Stimulated activated CD4-positive, alpha-beta T cell treated with anti-CD3 and anti-CD28 coated beads, TNF-alpha, amount 100 ng/mL, for 48 hours (primary cell): ENCODE measurements at regions not wholly inside any gene's neighbourhood (a gene's known extent, or its start where the extent isn't known, plus 50 kb on each side); places are given as distances from the start of the nearest gene placed in this dataset.

Source experiments
- DNase-seq, 3 donors: peaks; one replicate each; pipeline ENCODE4 v3.0.0-alpha.2; 2020; ENCODE audit warnings: low read depth in 3 of 3

DNA sequence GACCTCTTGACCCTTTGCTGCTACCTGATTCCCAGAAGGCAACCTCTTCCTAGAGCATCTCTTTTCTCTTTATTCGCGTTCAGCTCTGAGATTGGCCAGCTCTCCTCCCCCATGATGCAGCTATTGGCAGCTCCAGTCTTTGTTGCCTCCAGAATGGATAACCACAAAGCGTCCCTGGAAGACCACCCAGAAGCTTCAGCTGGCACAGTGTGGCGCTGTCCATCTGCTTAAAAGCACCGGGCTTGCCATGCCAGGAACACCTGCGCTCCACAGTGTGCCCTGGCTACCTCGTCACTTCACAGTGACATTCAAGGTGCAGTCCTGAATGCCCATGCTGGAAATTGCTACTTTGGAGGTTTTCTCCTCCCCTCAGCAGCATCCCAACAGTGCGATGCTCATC lies 353.9 kb downstream of the LMO4 start:
- DNase-seq, result no peak

DNA sequence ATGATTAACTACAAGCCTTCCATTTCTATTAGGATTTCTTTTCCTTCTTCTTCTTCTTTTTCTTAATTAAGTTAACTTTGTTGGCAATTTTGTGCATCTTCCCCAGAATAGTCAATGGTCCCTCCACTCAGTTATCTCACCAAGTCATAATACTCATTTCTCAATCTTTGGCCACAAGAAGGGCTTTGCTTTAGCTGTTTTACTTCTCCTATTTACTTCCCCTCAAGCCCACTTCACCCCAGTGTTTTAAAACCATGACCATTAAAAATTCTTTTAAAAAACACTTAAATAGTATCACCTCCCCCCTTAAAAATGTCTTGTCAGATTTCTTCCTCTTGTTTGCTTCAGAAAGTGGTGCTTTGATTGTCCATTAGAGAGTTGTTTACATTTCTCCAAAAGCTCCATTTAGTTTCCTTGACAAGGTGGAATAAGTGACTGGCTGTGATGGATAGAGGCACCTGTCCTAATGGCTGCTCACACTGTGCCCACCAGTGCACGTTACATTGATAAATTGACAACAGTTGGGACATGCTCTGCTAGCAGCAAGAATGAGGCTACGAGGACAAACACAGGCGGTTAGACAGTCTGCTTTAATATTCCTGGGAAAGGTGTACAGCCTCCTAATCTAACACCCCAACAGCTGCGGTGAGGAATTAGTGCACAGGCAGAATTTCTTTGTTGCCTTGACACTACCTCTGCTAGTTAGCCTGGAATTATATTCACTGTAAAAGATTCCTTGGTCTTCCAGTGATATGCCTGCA lies 354.7 kb downstream of the LMO4 start:
- no peak for DNase-seq

DNA sequence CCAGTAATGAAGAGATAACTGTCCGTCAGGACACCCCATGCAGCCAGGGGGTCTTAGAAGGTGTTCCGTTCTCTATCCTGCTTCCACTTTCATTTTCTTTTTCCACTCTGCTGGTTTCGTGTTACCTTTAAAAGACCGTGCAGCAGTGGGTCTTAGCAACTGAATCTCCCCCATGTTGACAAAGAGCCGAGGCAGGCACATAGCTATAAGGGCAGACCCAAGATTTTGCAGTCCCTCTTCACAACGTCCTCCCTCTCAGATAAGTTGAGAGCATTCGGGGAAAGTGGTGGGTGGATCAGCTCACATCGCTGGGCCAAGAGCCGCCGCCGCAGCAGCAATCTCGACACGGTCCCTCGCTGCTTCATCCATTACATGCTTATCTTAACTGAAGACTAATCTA lies 355.5 kb downstream of the LMO4 start:
- no peak for DNase-seq

DNA sequence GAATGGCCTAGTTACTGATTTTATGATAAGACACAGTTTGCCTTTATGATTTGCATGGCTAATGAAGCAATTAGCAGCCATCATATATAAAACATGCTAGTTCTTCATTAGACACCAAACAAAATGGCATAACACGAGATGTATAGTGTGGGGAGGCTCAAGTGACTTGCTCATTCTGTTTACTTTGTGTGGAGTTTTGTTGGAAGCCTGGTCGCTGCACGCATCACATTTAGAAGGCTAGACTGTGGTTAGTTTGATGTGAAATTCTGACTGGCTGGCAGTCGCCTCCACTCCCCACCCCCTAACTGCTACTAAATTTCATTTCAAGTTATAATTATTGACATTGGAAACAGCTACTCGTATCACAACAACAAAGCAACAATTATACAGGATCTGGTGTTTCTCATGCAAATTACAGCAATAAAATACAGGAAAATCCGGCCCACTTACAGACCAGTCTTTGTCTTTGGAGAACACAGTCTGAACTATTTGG lies 356.1 kb downstream of the LMO4 start:
- DNase-seq, result no peak

DNA sequence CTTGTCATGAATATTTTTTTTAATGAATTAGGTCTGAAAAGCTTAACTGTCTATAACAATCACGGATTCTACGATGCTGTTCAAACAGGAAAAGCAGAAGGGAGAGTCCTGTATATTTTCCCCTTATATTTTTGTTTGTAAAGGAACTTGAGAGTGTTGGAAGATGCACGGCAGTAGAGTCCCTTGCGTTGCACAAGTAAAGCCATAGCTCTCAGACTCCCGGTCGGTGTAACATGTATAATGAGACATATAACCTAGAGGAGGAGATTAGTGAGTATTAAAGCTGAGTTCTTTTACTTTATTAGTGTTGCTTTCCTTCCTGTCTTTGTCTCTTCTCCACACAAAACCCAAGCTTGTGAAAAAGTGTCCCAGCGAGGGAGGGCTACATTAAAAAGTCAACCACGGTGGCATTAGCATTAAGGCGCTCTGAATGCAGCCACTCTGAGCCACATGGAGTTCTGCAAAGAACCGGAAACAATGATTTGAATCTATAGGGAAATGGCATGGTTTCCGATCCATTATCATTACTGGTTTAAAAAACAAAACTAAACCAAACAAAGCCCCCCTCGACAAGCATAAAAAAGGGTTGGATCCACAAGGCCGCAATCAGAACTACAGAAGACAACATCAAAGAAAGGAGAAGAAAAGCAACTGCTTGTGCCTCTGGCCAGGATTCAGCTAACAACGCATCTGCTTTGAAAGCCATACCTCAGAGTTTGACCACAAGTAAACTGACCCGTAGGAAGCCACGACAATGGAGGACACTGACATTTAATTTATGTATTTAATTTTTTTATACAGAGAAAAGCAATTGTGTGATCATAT lies 356.8 kb downstream of the LMO4 start:
- DNase-seq, result no peak

DNA sequence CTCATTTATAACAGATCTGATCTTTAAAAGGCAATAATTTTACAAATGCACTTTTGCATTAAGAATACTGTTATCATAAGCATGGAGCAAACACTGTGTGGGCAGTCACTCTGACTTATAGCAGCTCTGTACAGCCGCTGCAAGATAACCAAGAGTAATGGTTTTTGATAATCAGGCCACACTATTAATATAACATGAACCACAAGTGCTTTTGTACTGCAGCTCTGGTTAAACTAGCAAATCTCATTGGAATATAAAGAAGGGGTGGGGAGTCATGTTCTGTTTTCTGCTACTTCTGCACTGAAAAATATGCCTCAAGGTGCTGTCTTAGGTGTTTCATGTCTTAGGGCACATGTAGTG lies 357.4 kb downstream of the LMO4 start:
- DNase-seq, result no peak

DNA sequence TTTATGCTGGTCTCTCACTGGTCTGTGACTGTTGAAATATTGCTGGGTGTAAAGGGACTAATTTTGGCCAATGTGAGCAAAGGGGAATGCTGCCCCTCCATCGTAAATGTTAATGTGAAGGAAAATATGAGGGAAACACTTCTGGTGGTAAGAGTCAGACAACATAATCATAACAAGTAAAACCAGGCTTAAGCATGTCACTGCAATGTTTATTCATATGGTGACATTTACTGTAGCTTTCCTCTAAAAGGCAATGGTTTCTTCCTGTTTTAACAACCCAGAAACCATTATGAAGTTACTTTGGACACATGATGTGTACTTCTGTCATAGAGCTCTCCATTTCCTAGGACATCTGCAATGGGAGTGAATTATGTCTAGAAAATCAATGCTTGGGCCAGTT lies 358.0 kb downstream of the LMO4 start:
- no peak for DNase-seq

DNA sequence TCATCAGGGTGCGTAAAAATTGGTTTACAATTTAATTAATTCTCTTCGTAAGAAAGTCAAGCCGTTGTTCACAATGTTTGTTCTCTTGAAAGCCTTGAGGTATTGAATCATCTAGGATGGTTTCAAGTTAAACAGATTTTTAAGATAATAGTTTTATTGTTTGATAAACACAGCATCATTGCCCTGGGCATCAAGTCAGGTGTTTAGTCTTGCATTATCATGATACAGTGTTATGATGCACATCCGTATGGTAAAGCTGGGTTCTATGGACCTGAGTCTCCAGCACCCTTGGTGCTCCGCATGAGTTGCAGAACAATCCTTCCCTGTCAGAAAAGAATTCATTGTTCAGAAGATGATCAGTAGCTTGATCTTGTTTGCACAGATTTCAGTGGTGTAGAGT lies 359.5 kb downstream of the LMO4 start:
- DNase-seq, result no peak

DNA sequence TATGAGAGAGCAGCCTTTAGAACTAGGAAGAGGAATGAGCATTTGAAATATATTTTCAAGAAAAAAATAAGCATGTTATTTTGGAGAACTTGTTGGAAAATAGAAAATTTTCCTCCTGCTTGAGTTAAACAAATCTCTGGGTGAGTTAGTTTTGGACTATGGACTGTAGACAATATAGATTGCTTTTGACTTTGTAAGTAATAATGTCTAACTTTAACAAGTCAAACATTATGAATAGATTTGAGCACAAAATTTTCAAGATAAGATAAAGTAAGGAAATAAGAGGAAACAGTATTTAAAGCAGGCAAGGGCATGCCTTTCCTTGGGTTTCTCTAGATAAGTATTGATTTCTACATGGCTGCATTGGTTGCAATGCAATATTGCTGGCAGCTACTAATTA lies 360.8 kb downstream of the LMO4 start:
- no peak for DNase-seq

DNA sequence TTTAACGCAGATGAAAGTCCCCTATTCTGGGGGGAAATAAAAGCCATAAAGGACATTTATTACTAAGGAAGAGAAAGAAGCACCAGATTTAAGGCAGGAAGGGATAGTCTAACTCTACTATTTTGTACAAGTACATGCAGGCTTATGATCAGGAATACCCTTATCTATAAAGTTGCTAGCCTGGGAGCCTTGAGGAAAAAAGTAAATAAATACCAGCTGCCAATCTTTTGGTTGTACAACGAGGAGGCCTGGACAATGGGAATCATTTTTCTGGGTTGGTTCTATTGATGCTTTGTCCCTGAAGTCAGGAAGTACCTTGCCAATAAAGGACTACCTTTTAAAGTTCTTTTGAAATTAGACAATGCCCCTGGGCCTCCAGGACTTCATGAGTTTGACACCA lies 367.8 kb downstream of the LMO4 start:
- no peak for DNase-seq

DNA sequence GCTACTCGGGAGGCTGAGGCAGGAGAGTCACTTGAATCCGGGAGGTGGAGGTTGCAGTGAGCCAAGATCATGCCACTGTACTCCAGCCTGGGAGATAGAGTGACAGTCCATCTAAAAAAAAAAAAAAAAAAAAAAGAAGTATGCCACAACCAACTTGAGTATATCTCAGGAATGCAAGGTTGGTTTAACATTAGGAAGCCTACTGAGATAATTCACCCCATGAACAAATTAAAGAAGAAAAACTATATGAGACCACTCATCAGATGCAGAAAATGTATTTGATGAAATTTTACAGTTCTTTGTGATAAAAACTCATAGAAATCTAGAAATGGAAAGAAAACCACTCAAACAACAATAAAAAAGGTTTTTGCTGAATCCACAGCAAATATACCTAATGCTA lies 373.8 kb downstream of the LMO4 start:
- DNase-seq, result no peak

DNA sequence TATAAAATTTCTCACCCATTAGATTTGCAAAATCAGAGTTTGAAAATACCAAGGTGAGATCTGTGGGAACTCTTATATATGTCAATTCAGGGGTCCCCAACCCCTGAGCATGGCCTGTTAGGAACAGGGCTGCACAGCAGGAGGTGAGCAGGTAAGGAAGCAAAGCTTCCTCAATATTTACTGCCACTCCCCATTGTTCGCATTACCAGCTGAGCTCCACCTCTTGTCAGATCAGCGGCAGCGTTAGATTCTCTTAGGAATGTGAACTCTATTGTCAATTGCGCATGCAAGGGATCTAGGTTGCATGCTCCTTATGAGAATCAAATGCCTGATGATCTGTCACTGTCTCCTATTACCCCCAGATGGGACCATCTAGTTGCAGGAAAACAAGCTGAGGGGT lies 376.6 kb downstream of the LMO4 start:
- DNase-seq, result no peak

DNA sequence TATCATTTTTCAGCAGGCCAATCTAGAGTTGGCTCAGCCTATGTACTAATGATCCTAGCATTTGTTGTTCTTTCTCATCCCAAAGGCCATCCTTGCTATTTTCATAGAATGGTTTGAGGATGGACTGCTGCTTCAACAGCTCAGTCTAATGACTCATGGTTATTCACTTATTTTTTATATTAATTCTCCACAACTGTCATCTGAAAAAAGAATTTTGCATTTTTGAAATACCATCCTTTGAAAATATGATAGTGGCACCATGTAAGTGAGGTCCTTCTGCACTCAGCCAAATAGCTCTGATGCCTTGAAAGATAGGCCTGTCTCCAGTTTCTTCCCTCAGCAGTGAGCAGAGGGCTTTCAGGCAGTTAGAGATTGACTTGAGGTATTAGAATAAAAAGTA lies 377.5 kb downstream of the LMO4 start:
- DNase-seq, result no peak

DNA sequence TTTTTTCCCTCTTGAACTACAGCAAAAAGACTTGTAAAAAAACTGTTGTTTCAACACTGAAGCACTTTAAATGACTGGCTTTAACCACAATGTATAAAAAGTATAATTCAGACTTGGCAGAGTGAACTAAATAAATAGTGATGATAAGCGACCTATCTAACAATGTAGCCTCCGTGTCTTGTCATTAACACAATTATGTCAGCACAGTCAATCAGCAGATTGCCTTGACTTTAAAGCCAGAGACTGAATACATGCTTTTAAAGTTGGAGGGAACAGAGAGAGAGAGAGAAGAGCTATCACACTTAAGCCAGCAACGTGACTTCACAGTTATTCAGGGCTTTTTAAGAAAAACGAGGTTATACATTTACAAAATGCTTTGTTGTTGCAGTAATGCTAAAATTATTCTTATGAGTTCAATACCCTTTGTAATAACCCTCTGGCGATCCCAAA lies 378.1 kb downstream of the LMO4 start:
- DNase-seq, result no peak

DNA sequence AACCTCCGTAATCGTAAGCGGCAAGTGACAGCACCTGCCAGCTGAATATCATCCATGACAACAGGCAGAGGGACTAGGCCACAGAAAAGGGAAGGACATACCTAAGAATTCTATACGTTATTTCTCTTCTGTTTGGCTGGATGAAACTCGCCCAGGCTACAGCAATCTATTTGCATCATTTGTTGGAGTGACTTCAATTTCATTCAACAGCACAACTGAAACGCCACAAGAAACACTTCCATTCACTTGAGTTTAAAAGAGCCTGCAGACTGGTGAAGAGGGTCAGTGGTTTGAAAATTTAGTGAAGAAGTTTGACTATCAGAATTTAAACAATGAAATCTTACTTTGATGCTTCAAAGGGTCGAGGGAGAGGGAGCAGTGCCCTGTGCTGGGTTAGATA lies 378.7 kb downstream of the LMO4 start:
- no peak for DNase-seq

DNA sequence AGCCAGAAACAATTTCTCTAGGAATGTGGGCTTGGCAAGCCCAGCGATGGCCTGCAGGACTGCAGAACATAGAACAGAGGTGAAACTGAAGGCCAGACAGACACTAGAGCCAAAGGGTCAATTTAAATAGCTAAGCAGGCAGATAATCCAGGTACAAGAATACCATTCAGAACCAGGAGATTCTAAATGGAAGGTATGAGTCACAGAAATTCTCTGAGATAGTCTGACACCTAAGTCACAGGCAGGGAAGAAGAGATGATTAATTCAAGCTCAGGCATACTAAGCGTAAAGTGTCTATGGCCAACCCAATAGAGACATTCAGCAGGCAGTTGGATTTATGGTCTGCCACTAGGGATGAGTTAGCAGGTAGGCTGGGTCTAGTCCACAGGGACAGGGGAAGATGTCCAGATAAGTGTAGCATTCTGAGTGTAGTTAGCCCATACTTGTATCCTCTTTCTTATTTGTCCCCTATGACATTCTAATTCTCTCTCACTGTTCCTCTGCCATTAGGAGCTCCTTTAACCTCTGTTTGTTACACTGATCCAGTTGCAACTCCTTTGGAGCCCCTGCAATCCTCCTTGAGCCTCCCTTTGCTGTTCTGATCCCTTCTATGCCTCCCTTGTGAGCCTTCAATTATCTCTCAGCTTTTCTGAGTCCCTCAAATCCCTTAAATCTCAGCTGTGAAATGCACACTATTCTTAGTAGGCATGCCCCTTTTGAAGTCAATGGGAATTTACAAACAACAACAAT lies 383.8 kb downstream of the LMO4 start:
- no peak for DNase-seq

DNA sequence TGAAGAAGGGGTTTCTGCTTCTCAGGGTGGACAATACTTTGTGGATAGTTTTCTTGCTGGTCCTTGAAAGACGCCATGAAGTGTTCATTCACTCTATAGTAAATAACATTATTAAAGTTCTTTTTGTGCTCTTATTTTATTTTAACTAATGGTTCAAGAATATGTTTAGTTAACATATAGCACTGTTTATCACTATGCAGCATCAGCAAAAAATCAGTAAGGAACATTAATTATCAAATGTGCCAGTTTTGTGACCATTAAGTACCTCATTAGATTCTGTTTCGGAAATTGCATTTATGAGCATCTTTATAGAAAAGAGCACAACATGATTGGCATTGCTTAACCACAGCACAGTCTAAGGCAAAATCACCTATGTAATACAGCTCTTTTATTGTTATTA lies 385.6 kb downstream of the LMO4 start:
- DNase-seq, result no peak

DNA sequence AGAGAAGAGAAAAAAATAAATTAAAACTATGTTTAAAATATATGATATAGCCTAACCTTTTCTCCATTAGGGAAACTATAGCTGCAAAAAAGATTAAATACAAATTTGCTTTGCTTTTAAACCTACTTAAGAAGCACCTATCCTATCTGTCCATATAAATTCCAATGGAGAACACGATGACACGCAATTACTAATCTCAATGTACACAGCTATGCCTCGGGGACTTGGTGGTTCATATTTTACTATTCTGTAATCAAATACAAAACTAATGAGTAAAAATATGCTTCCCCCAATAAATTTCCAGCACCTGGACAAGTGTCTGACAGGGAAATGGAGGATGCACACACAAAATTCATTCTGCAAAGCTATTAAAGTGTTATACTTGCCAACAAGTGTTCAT lies 386.4 kb downstream of the LMO4 start:
- no peak for DNase-seq

DNA sequence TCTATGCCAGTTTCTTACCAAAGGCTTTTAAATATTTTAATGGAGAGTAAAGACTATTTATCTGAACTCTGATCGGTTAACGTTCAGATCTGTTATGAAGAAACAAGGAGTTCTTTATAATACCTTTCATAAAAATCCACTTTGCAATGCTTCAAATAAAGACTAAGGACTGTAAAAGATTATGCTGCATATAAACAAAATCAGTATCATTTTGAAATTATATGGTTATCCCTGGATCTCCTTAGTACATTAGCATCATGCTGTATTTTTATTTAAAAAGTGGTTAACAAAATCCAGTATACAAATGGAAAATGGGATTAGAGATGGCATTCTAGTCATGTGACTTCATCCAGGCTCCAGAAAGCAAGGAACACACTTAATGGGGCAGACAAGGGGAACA lies 386.8 kb downstream of the LMO4 start:
- DNase-seq, result no peak

DNA sequence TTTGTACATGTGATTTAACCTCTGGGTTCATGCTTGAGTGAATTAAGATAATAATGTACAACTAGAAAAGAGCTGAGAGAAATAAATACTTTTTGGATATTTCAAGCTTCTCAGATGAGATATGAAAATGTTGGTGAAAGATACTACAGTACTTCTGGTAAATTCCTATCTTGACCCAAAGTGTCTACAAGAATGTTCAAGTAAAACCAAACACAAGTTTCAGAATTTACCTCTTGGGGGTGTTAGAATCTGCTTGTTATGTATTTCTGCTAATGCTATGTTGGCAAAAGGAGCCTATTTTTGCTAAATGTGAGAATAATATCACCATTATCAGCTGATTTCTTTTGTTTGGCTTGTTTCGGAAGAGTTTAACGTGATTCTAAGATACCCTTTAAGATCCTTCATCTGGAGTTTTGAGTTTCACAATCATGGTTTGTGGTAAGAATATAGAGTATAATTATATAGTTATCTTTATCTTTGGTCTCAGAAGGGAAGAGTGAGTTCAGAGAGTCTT lies 388.5 kb downstream of the LMO4 start:
- DNase-seq, result no peak

DNA sequence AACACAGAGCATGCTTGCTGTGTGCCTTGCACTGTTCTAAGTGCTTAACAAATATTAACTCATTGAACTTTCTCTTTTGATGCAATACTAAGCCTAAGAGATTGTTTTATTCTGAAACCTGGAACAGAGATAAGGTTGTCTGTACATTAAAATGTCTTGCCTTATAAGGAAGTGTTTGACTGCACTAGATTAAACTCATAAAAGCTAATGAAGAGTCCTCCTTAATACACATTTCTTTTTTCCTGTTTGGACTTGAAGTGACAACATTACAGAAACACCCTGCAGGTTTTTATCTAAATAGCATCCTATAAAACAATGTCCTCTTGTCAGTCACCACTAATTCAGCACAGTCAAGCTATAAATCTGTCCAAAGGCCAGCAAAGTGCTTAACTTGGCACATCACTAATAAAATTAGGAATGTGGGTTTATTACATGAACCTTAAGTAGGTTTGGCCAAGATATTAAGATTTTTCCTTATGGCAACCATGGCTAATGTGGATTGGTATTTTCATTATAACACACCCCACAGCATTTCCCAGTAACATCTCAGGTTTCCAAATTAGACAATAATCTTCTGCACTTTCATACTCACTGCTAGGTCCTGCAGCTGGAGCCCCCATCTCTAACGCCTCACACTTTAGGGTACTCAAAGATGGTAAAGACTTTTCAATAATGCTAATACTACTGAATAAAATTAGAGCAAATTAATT lies 389.7 kb downstream of the LMO4 start:
- DNase-seq, result no peak

DNA sequence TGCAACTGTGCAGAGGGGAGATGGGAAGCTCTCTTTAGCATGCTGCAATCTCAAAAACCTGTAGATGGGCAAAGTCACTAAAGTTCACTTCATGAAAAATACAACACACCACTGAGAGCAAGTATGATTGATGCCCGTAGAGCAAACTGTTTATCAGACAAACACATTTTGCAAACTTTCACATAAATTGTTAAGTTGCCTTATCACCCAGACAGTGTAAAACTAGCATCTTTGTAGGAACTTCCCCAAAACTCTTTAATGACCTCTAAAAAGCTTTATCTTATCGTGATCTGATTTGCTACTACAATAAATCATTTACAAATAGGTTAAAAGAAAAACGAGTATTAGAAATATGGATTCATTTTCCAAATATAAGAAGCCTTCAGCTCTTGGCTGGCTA lies 391.0 kb downstream of the LMO4 start:
- DNase-seq, result no peak
